ENCODE measurements at regions not wholly inside any gene's neighbourhood (a gene's known extent, or its start where the extent isn't known, plus 50 kb on each side); places are given as distances from the start of the nearest gene placed in this dataset.

GRCh38 chr14:101183376-101184103 is 280.0 kb upstream of the RTL1 start:
- no peak for DNase-seq

DNA sequence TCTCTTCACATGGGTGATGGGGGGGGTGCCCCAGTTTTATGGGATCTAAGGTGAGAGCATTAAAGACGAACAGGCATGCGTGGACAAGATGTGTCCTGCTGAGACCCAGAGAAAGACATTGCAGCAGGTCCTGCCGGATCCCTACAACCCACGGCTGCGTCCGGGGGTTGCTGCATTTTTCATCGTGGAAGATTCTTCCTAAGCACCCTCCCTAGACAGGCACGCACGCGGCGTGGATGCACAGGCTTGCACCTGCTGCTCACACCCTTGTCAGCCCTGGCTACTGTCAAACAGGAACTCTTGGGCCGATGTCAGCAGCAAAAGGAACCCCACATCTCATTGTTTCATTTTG is 280.6 kb upstream of the RTL1 start:
- no peak for DNase-seq

DNA sequence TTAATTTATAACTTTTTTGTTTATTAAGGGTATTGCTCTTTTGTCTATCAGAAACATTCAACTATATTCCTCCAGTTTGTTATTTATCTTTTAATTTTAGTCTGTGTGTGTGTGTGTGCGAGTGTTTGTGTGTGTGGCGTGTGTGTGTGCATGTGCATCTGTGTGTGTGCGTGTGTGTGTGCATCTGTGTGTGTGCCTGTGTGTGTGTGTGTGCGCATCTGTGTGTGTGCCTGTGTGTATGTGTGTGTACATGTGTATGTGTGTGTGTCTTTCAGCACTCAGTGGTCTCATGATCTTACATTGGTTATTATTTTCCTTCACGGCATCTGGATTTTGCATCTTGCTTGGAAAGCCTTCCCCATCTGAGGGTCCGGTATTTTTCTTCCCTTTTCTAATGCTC is 281.1 kb upstream of the RTL1 start:
- DNase-seq: no peak

- DNase-seq: no peak
Measured at GRCh38 chr14:101185073-101185835, 281.7 kb upstream of the RTL1 start.

GRCh38 chr14:101185946-101186345 is 282.4 kb upstream of the RTL1 start:
- DNase-seq: no peak

DNA sequence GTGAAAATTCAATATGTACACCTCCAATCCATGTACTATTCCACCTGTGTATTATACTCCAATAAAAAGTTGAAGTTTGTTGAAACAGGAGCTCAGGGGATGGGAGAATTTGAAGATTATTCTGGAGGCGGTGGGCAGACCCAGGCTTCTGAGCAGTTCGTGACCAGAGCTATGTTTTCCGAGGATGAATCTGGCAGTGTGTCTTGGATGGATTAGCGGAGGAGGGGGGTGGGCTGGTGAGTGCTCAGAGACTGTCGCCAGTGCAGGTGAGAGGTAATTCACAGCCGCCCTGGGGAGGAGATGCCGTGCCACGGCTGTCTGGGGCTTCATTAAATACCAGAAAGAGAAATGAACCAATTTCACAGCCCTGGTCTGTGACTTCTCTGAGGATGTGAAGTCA is 283.0 kb upstream of the RTL1 start:
- DNase-seq: no peak

GRCh38 chr14:101186992-101187815 is 283.7 kb upstream of the RTL1 start:
- DNase-seq: no peak

GRCh38 chr14:101187816-101188570 is 284.5 kb upstream of the RTL1 start:
- no peak for DNase-seq

DNA sequence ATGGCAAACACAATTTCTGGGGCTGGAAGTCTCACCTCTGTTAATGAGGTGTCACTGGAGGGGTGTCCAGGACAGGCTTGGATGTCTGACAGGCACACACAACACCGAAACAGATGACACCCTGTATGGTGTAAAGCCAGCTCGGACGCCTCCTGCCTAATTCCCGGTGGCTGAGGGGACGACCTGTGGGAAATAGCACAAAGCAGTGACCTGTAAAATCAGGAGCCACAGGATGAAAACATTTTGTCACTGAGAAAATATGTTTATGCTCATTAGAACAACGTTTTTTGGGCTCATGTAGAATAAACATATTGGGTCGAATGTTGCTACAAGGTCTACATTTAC is 285.0 kb upstream of the RTL1 start:
- DNase-seq: no peak

DNA sequence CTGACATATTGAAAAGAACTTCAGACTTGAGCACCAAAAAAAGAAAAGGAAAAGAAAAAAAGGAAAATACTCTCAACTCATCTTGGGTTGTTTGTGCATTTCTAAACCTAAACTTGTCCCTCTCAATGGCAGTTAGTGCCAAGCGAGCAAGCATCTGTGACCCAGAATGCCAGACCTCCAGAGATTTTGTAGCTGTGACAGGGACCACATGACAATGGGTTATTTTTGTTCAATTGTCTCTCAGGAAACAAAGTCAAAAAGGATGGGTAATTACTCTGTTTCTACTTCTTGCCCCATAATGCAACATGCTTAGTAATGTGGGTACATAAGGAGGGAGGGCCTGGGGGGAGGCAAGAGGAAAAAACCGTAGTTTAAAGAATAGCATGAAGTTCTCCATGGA is 285.7 kb upstream of the RTL1 start:
- no peak for DNase-seq

DNA sequence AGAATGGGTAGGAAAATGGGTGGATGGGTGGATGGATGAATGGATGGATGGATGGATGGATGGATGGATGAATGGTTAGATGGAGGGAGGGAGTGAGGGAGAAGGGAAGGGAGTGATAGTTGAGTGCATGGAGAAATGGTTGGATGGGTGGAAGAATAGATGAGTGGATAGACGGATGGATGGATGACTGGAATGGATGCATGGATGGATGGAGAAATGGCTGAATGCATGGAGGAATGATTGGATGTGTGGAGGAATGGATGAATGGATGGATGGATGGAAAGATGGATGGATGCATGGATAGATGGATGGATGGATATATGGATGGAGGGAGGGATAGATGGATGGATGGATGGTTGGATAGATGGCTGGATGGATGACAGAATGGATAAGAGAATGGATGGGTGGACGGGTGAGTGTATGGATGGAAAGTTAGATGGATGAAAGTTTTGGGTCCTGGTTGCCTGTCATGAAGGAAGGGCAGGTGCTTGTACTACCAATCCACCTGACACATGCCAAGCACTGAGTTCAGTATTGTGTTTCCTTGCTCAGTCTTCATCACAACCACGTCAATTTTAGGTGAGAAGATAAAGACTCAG is 286.5 kb upstream of the RTL1 start:
- DNase-seq: no peak

- no peak for DNase-seq
Measured at GRCh38 chr14:101191101-101191720, 287.7 kb upstream of the RTL1 start.

GRCh38 chr14:101191721-101192660 is 288.5 kb upstream of the RTL1 start:
- no peak for DNase-seq

- DNase-seq: no peak
Measured at GRCh38 chr14:101192661-101193000, 289.1 kb upstream of the RTL1 start.

DNA sequence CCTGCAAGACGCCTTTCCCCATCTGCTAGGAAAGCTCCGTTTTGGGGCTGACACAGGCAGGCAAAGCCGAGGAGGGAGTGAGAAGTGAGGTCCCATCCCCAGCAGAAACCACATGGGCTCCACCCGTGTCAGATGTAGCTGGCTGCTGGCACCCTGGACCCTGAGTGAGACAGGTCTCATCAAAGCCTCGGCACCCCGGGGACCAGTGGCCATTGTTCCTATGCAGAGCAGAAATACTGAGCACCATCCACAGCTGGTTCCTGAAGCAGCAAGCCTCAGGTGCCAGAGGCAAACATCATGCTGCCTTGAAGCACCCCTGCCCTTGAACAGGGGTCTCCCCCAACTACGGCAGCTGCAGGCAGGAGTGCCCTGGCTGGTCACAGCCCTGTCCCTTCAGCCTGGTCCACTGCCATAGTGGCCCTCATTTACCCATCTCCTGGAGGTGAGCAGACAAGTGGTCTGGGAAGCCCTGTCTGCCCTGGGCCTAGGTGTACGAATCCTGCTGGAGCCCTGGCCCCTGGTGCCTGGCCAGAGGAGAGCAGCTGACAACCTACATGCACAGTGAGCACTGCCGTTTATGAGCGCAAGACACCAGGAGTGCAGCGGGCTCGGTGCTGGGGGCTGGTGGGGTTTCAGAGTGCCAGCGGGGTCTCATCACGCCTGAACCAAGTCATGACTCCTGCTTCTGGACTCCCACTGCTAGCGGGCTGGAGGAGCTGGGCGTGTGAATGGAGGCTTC is 289.8 kb upstream of the RTL1 start:
- DNase-seq: no peak

DNA sequence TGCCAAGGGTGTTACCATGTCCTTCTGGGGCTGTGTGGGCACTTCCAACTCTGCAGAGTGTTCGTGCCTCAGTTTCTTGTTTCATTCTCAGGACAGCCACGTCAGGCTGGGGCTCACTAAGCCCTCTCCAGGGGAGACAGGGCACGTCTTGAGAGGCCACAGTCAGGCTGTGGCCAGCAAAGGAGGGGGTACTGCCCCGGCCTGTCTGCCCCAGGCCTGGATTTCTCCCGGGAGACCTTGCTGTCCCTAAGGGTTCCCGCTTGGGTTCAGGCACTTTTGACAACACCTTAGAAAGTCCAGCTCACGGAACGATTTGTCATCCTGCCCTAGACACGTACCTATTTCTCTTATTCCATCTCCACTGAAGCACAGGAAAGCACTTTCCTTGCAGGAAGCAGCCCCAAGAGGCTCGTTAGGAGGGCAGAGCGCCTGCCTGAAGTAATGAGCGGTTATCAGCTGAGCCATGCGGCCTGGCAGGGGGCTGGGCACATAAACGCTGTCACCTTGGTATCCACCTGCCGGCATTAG is 290.4 kb upstream of the RTL1 start:
- DNase-seq: no peak

DNA sequence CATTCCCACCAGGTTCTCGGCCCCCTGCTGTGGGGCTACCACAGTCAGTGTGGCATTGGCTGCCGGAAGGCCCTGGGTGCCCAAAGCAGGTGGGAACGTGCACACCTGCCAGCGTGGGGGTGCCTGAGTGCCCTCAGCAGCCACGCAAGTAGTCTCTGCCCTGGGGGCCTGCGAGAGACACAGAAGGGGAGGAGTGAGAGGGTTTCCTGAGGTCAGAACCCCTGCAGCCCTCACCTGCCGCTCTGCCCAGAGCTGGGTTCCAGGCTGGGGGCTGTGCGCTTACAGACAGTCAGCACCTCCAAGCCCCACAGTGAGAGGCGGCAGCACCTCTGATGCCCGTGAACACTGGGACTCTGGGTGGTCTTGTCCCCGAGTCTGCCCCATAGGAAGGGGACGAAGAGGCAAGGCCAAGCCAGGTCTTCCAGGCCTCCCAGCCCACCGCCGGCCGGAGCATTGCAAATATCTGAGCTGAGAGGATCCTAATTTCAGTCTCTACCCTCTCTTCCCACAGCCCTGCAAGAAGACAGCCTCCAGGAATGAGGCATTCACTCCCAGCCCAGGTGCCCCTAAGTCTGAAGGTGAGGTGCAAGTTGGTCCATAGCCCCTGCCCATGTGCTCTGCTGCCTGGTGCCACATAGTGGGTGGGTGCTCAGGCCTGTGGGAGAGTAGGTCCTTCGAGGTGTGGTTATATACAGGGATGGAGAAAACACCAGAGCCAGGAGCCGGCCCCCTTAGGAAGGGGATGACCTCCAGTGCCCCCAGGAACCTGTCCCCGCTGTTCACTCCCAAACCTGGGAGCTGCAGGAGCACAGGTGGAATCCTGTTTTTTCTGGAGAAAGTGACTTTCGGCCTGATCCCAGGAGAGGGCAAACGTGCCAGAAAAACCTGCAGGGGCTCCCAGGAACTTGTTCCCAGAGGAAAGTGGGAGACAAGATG is 291.1 kb upstream of the RTL1 start:
- no peak for DNase-seq

- no peak for DNase-seq
Measured at GRCh38 chr14:101195309-101195901, 291.9 kb upstream of the RTL1 start.

Measured in fibroblast of skin of back (primary cell).